ENCODE measurements at regions not wholly inside any gene's neighbourhood (a gene's known extent, or its start where the extent isn't known, plus 50 kb on each side); places are given as distances from the start of the nearest gene placed in this dataset.

- no peak for DNase-seq (ENCODE audit: low read depth in 3 of 3)
Measured at GRCh38 chr4:101593666-101594065, 196.9 kb upstream of the BANK1 start.

- DNase-seq (ENCODE audit: low read depth in 3 of 3): no peak
Measured at GRCh38 chr4:101584306-101584705, 206.2 kb upstream of the BANK1 start.

DNA sequence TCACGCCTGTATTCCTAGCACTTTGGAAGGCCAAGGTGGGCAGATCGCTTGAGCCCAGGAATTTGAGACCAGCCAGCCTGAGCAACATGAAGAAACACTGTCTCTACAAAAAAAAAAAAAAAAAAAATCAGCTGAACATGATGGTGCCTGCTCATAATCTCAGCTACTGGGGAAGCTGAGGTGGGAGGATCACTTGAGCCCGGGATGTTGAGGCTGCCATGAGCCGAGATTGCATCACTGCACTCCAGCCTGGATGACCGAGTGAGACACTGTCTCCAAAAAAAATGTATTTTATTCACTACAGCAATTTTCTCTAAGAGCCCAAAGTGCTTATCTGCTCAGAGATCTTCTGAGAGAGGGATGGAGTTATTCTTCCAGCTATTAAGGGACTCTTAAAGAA lies 215.8 kb upstream of the PPP3CA start:
- DNase-seq (ENCODE audit: low read depth in 3 of 3): no peak

- DNase-seq (ENCODE audit: low read depth in 3 of 3): no peak
Measured at GRCh38 chr4:101556842-101557241, 209.5 kb upstream of the PPP3CA start.

DNA sequence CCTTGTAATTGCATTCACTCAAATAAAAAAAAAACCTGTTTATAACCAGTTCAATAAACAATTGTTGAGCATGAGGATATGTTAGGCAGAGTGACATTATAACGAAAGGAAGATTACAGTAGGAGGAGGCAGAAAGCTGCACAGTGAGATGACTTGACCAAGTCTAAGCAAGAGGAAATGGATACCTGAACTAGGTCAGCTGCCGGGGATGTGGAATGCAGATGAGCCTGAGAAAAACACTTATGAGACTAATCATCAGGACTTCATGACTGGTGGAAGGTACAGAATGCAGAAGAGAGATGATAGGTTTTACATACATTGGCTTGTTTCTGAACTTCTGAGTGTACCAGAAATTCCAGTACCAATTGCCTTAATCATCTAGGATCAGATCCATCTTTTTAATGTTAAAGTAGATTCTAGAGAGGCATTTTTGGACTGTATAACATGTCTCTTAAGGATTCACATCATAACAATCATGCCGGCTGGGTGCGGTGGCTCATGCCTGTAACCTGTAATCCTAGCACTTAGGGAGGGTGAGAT lies 208.1 kb upstream of the PPP3CA start:
- DNase-seq (ENCODE audit: low read depth in 3 of 3): no peak

- no peak for DNase-seq (ENCODE audit: low read depth in 3 of 3)
Measured at GRCh38 chr4:101540336-101540735, 193.0 kb upstream of the PPP3CA start.

- no peak for DNase-seq (ENCODE audit: low read depth in 3 of 3)
Measured at GRCh38 chr4:101528526-101528925, 181.2 kb upstream of the PPP3CA start.

DNA sequence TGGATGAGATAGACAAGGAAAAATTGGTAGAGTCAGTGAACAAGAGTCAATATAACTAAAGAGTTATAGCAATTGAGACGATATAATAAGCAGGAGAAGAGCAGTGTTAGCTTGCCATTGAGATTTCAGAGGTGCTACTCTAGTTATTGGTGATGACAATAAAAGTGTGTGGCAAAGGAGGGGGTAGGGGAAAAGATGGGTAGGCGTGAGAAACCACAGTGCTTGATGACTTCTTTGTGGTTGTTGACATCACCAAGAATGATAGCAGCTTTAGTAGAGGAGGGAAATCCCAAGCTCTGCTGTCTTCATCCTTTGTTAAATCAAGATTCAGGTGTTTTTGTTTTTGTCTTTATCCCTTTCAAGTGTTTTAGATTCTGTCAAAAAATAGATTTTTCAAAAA lies 179.9 kb upstream of the PPP3CA start:
- DNase-seq (ENCODE audit: low read depth in 3 of 3): peak; percentile 35 to 53 (median 52)

DNA sequence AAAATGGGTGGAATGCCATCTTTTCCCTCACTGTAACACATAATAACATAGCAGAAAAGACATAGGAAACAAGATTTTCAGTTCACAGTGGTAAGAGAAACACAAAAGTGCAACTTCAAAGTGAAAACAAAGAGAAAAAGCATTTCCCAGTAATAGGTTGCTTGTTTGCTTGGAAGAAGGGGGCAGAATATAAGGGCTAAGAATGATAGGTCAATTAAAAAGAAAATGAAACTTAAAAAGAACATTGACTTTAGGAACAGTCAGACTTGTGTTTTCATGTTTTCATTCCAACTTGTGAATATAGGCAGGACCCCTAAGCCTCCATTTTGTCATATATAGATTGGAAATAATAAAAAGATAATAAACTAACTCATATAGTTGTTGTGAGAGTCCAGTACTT lies 168.2 kb upstream of the PPP3CA start:
- DNase-seq (ENCODE audit: low read depth in 3 of 3): no peak

DNA sequence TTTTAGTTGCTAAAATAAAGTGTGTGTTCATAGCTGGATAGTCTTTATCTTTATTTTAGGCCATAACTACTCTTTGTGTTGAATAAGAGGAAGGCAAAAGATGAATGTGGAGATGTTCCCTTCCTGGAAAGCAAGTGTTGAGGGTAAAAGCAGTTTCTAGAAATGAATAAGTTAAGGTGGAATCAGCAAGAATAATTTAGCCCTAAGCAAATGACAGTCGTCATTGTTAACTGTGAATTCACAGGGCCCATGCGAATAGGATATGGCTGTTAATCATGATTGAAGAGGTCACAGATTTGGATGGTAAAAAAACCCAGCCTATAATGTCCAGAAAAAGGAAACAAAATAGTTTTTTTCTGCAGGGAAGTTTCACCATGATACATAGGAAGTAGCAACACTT lies 167.8 kb upstream of the PPP3CA start:
- no peak for DNase-seq (ENCODE audit: low read depth in 3 of 3)

DNA sequence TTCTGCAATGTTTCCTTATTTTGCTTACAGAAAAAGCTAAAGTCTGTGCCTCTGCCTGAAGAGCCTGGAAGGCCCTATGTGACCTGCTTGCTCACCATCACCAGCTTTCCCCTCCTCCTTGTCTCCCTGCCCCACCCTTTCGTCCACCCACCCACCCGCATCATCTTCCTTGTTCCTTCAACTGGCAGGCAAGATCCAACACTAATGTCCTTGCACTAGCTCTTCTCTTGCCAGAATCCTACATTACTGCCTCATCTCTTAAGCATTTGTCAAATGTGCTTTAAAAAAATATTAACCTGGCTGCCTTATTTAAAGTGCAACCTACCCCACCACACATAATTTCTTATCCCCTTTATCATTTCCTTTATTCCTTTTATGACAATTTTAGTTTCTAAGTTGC lies 165.1 kb upstream of the PPP3CA start:
- DNase-seq (ENCODE audit: low read depth in 3 of 3): no peak

- no peak for DNase-seq (ENCODE audit: low read depth in 3 of 3)
Measured at GRCh38 chr4:101501421-101501820, 154.1 kb upstream of the PPP3CA start.

GRCh38 chr4:101500742-101501141 lies 153.4 kb upstream of the PPP3CA start:
- no peak for DNase-seq (ENCODE audit: low read depth in 3 of 3)

DNA sequence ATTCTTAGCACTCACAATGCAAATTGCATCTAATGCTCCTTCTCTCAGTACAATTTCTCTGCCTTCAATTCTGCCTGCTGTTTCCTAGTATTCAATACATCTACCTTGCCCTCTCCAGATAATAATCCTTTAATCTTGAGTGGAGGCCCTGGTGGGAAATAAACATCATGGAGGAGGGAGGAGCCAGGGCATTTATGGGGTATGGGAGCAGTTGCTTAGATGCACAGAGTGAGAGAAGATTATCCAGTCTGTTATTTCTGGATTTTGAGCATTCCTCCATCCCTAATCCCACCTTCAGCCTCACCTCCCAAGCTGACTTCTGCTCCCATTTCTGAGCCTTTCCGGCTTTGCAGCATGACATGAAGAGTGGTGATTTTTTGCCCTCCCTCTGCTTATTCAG lies 127.9 kb upstream of the PPP3CA start:
- DNase-seq (ENCODE audit: low read depth in 3 of 3): no peak

- DNase-seq (ENCODE audit: low read depth in 3 of 3): no peak
Measured at GRCh38 chr4:101471201-101471600, 123.9 kb upstream of the PPP3CA start.

DNA sequence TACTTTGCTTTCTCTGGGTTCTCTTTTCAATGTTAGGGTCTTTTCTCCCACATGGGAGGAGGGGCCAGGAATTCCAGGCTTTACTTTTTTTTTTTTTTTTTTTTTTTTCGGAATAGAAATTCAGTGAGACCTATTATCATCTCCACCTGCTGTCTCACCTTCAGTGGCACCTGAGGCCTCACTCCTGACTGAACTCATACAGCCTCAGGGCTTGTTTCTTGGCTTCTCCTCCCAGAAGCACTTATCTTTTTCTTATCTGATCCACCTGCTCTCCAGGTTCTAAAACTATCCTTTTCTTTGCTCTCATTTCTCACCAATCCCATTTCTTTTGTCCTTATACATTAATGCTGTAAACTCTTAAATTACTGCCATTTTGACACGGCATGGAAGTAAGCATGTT lies 117.3 kb upstream of the PPP3CA start:
- no peak for DNase-seq (ENCODE audit: low read depth in 3 of 3)

DNA sequence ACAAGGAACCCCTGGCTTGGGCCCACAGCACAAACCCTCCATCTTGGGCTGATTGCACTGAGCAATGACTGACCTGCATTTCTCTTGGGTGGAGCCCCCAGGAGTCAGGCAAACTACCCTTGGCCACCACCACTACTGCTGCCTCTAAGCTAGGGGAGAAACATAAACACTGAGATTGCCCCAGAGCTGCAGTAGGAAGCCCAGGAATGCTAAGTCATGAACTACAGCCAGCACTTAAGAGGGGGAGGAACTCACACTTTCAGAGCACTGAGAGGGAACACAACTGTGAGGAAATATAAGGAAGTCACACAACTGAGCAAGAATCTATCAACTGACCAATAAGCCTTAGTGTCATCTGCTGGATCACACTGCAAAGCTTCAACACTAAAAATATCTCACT lies 111.6 kb upstream of the PPP3CA start:
- DNase-seq (ENCODE audit: low read depth in 3 of 3): no peak

DNA sequence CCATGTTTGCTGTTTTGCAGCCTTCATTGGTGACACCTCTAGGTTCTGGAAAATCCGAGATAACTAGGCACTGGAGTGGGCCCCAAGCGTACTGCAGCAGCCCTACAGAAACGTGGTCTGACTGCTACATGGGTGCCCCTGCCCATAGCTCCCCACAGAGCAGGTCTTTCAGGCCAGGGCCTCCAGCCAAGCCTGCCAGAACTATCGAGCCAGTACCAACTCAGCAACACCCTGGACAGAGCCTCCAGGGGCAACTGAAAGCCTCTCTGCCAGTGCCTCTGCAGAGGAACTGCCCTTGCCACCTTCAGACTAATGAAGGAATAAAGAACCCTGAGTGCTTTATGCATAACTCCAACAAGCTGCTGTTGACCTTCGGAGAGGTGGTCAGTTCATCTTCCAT lies 111.1 kb upstream of the PPP3CA start:
- DNase-seq (ENCODE audit: low read depth in 3 of 3): no peak

GRCh38 chr4:101451086-101451485 lies 103.8 kb upstream of the PPP3CA start:
- DNase-seq (ENCODE audit: low read depth in 3 of 3): no peak

DNA sequence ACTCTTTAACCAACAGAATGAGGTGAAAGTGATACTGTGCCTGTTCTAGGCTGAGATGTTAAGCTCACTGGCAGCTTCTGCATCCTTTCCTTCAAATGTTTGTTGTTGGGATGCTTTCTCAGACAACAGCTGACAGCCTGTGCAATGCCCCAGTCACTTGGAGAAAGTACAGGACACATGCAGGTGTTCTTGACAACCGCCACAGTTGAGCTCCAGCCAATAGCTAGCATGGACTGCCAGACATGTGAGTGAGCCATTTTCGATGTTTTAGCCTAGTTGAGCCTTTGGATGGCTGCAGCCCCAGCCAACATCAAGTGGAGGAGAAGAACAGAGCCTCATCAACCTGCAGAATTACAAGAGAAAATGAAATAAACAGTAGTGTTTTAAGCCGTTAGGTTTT lies 94.1 kb upstream of the PPP3CA start:
- no peak for DNase-seq (ENCODE audit: low read depth in 3 of 3)

GRCh38 chr4:101439926-101440325 lies 92.6 kb upstream of the PPP3CA start:
- DNase-seq (ENCODE audit: low read depth in 3 of 3): no peak

DNA sequence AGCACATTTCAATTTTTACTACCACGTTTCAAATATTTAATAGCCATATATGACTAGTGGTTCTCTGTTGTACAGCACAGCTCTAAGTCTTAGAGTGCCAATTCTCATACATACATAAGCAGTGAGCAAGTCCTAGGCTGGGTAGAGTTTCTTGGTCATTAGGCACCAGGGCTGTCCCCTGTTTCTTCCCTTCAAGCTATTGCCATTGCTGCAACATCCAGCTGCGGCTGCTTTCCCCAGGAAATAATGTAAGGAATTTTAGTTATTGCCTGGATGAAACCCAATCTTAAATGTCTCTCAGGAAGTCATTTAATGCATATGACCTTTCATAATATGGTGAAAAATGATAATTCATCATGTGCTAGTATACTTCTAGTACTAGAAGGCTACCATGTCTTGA lies 74.1 kb upstream of the PPP3CA start:
- no peak for DNase-seq (ENCODE audit: low read depth in 3 of 3)

GRCh38 chr4:101420661-101421060 lies 73.3 kb upstream of the PPP3CA start:
- no peak for DNase-seq (ENCODE audit: low read depth in 3 of 3)

GRCh38 chr4:101419336-101420135 lies 72.2 kb upstream of the PPP3CA start:
- DNase-seq (ENCODE audit: low read depth in 3 of 3): no peak

Measured in stimulated activated CD4-positive, alpha-beta T cell treated with anti-CD3 and anti-CD28 coated beads, TNF-alpha, amount 100 ng/mL, for 48 hours (primary cell).